GM12892 (cell line): ENCODE measurements at regions not wholly inside any gene's neighbourhood (a gene's known extent, or its start where the extent isn't known, plus 50 kb on each side); places are given as distances from the start of the nearest gene placed in this dataset.

ENCODE experiments used
- POLR2A ChIP-seq: IDR thresholded peaks from 2 replicates; pipeline ENCODE4 v1.6.1; 2011; ENCODE audit warnings: low read depth, low read length, control low read depth
- POLR2AphosphoS5 ChIP-seq: IDR thresholded peaks from 2 replicates; pipeline ENCODE4 v1.6.1; 2011; ENCODE audit warnings: low read depth, low read length, control low read depth

DNA sequence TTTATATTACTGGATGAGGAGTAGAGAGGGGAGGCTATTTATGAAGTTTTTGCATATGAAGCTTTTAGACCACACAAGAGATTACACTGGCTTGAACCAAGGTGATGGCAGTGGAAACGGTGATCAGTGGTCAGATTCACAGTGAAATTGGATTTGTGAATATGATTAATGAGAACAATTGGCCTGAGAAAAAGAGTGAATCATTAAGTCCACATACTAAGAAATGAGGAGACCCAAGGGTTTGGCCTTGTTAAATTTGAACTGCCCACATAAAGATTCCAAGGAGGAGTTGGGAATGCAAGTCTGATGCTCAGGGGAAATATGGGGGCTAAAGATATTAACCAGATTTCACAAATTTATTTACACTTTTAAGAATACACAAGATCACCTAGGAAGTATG lies 155.3 kb upstream of the ADGRL3 start:
- no peak for TF ChIP-seq POLR2A
- no peak for TF ChIP-seq POLR2AphosphoS5
